ENCODE measurements at regions not wholly inside any gene's neighbourhood (a gene's known extent, or its start where the extent isn't known, plus 50 kb on each side); places are given as distances from the start of the nearest gene placed in this dataset.

GRCh38 chr1:115577513-115577912 is 64.3 kb upstream of the VANGL1 start:
- no peak for DNase-seq (ENCODE audit: low read depth)

GRCh38 chr1:115575661-115576060 is 66.1 kb upstream of the VANGL1 start:
- DNase-seq (ENCODE audit: low read depth) = no peak

GRCh38 chr1:115572710-115573109 is 69.1 kb upstream of the VANGL1 start:
- DNase-seq (ENCODE audit: low read depth) = no peak

GRCh38 chr1:115567431-115567830 is 74.3 kb upstream of the VANGL1 start:
- DNase-seq (ENCODE audit: low read depth) = no peak

- no peak for DNase-seq (ENCODE audit: low read depth)
Observed at GRCh38 chr1:115565791-115566190, 76.0 kb upstream of the VANGL1 start.

- DNase-seq (ENCODE audit: low read depth) = no peak
Observed at GRCh38 chr1:115565353-115565752, 76.4 kb upstream of the VANGL1 start.

- DNase-seq (ENCODE audit: low read depth) = no peak
Observed at GRCh38 chr1:115564201-115564600, 77.6 kb upstream of the VANGL1 start.

- DNase-seq (ENCODE audit: low read depth) = no peak
Observed at GRCh38 chr1:115560027-115560426, 81.7 kb upstream of the VANGL1 start.

- no peak for DNase-seq (ENCODE audit: low read depth)
Observed at GRCh38 chr1:115558275-115558674, 83.5 kb upstream of the VANGL1 start.

- DNase-seq (ENCODE audit: low read depth) = no peak
Observed at GRCh38 chr1:115557715-115558114, 84.1 kb upstream of the VANGL1 start.

GRCh38 chr1:115556236-115556635 is 85.5 kb upstream of the VANGL1 start:
- DNase-seq (ENCODE audit: low read depth) = no peak

- DNase-seq (ENCODE audit: low read depth) = no peak
Observed at GRCh38 chr1:115555446-115555845, 86.3 kb upstream of the VANGL1 start.

GRCh38 chr1:115547696-115548095 is 94.1 kb upstream of the VANGL1 start:
- no peak for DNase-seq (ENCODE audit: low read depth)

GRCh38 chr1:115546846-115547245 is 94.9 kb upstream of the VANGL1 start:
- DNase-seq (ENCODE audit: low read depth) = no peak

GRCh38 chr1:115545791-115546733 is 95.7 kb upstream of the VANGL1 start:
- DNase-seq (ENCODE audit: low read depth) = peak; percentile 98

GRCh38 chr1:115545096-115545720 is 96.6 kb upstream of the VANGL1 start:
- no peak for DNase-seq (ENCODE audit: low read depth)

GRCh38 chr1:115544131-115544530 is 97.6 kb upstream of the VANGL1 start:
- DNase-seq (ENCODE audit: low read depth) = no peak

- DNase-seq (ENCODE audit: low read depth) = no peak
Observed at GRCh38 chr1:115543247-115543646, 98.5 kb upstream of the VANGL1 start.

- no peak for DNase-seq (ENCODE audit: low read depth)
Observed at GRCh38 chr1:115539736-115540135, 102.0 kb upstream of the VANGL1 start.

- no peak for DNase-seq (ENCODE audit: low read depth)
Observed at GRCh38 chr1:115539061-115539460, 102.7 kb upstream of the VANGL1 start.

- no peak for DNase-seq (ENCODE audit: low read depth)
Observed at GRCh38 chr1:115538579-115538978, 103.2 kb upstream of the VANGL1 start.

- no peak for DNase-seq (ENCODE audit: low read depth)
Observed at GRCh38 chr1:115537415-115537814, 104.4 kb upstream of the VANGL1 start.

- DNase-seq (ENCODE audit: low read depth) = no peak
Observed at GRCh38 chr1:115536279-115536816, 105.4 kb upstream of the VANGL1 start.

Measured in HS-5 (cell line).